HG03025 (cell line): ENCODE measurements at regions not wholly inside any gene's neighbourhood (a gene's known extent, or its start where the extent isn't known, plus 50 kb on each side); places are given as distances from the start of the nearest gene placed in this dataset.
"Not testable (repeated sequence)": the region's sequence is repeated elsewhere in the genome, so short reads cannot be mapped to it uniquely, and the experiment has no call there.

Experiments
- ATAC-seq: cut with Tn5 transposase; IDR thresholded peaks from one replicate; pipeline ENCODE4 v1.9.1; 2021; ENCODE audit warnings: mild to moderate bottlenecking, moderate library complexity; ENCODE audit not compliant: unreplicated experiment, low FRiP score

DNA sequence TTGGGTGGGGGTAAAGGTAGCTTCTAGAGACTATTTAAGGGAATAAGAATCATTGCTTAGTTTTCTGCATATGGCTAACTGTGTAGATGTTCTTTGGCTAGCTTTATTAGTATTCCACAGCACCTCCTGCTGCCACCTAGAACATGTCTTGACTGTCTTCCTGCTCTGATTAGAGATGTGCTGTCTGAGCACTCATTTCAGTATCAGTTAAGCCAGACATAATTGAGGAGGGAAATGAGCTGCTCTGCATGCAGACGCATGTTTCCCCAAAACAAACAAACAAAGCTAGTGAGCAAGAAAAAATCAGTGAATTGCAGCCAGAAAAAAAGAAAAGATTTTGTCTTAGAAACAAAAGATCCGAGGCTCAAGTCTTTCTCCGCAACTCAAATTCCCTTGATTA lies 402.2 kb downstream of the AASDHPPT start:
- no peak for ATAC-seq

DNA sequence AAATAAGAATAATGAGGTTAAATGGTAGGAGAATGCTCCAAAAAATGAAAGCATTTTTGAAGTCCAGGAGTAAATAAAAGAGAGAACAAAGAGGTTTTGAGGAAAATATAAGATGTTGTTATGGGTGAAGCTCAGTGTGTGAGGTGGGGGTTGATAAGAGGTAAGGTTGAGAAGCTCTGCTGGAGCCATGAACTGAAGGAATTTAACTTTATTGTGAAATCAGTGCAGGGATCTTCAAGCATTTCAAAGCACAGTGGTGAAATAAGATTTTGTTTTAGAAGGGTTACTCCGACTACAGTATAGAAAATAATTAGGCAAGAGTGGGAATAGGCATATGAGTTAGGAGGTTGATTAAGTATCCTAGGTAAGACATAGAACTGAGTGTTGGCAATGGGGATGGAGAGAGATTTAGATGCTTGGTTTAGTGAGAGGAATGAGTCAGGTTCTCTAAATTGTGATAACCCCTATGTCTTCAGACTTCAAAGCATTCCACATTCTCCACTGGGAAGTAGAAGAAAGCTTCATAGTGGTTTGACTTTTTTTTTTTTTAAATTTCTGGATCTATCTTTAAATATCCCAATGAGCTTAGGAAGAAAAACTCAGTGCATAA lies 403.2 kb downstream of the AASDHPPT start:
- ATAC-seq = no peak

DNA sequence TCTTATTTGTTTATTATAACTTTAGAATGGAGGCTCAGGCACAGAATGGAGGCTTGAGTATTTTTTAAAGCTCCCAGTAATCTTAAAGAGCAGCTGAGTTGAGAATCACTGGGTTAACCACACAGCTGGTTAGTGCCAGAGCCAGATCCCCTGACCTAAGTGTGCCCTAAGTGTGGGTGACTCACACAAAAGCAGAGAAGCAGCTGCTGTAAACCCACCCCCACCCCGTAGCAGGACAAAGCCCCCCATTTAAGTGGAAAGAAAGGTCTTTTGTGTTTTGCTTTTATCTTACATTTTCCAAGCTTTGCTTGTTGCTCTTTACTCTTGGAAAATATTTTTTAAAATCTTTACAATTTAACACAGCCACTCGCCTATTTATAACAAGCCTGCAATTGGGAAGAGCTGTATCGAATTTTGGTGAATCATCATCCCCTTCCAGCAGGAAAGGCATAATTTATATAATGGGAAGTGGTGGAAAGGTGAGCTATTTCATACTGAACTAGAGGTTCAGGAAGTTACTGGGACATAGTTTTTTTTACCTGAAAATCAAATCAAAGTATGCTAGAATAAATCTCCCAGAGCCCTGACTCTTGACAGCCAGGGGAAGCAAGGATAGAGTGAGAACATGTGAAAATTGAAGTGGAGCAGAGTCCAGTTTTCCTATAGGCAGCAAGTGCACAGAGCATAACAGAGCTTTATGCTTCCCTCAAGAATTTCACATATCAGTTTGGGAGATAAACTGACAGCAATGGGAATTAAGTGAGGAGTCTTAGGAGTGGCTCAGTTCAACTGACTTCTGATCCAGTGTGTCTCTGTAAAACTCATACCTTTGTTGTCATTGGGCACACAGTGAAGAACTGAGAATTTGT lies 405.7 kb downstream of the AASDHPPT start:
- no peak for ATAC-seq

DNA sequence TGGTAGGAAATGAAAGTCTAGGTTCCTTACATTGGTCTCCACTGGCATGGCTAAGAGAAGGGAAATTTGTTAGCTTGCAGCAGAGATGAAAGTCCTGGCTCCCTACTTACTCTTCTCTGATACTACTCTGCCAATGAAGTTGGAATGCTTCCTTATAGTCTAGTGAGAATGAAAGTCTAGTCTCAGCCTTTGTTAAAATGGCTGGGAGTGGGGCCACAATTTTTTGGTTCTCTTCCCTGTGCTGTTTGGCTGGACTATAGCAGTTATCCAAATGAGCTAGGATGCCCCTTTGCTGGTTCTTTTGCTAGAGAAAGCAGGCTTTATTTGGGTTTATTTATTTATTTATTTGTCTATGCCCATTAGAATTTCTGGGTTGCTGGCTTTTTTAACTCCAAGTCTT lies 414.3 kb downstream of the AASDHPPT start:
- ATAC-seq = no peak

DNA sequence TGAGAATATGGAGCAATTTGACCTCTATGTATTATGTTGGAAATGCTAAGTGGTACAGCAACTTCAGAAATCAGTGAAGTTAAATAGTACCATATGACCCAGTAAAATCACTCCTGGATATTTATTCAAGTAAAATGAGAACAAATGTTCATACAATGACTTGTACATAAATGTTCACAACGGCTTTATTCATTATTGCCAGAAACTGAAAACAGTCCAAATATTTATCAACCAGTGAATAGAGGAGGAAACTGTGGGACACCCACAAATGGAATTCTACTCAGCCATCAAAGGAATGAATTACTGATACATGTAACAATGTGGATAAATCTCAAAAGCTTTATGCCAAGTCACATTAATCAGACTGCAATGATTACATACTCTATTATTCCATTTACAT lies 416.3 kb downstream of the AASDHPPT start:
- no peak for ATAC-seq

DNA sequence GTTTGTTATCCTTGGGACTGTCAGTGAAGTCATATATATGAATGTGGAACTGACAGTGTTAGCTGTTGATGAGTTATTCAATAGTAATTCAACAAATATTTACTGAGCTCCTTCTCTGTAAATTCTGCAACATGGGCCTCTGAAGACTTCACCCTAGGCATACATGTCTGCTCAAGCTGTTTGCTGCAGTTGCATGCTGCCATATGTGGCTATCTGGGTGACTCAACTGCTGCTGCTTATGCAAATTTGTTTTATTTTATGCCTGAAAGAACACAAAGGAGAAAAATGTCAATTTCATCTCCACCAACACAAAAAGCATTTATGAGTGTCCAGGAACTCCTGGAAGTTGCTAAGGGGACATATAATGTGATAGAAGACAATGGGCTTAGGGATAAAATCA lies 417.6 kb downstream of the AASDHPPT start:
- no peak for ATAC-seq

DNA sequence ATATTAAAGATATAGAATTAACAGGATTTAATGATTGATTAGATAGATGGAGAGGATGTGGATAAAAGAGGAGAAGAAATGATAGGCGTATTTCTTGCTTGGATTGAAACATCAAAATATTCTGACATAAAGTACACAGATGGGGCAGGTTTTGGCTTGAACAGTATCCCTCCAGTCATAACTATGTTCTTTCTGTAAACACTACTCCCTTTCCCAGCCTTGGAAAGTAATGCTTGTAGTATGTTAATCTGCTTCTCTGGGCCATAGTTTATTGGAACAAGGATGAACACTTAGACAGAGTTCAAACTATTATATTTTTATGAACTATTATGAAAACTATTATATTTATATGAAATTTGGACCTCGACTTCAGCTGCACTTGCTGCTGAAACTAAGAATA lies 419.2 kb downstream of the AASDHPPT start:
- no peak for ATAC-seq

DNA sequence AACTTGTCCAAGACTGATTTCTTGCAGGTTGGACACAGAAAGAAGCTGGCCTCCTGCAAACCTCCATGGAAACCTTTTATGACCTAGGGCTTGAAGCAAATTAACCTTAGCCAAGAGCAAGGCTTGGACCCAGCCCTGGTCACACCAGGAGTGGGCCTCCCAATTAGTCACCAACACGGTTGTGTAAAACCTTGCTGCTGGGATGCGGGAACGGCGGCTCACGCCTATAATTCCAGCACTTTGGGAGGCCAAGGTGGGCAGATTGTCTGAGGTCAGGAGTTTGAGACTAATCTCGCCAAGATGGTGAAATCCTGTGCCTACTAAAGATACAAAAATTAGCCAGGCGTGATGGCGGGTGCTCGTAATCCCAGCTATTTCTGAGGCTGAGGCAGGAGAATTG lies 419.9 kb downstream of the AASDHPPT start:
- ATAC-seq = no peak

DNA sequence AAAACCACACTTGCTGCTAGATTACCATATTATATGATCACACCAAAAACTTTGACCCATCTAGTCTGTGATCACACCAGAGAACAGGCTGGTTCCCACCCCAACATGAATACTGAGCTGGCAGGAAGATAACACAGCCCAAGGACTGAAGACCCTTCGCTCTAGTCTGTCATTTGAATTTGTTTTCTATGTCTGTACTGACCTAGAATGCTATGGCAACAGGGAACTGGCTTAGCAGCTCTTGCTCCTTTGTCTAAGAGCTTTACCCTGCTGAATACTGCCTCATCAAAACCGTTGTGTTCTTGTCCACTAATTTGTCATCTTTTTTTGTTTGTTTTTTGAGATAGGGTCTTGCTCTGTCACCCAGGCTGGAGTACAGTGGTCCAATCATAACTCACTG lies 420.4 kb downstream of the AASDHPPT start:
- no peak for ATAC-seq

DNA sequence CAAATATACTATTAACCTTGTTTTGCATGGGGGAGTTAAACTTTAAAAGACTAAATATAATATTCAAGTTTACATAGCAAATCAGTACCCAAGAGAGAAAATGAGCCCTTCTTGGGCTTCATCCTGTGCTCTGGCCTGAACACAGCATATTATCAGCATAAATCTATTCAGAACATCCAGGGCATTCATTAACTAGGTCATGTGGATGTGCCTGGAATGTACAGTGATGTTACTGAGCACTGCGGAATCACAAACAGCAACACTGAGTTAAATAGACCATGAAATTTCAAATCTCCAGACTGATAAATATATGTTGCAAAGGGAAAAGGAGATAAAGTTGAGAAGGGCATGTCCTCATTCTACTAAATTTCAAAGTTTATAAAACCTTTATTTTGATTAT lies 426.4 kb downstream of the AASDHPPT start:
- no peak for ATAC-seq

DNA sequence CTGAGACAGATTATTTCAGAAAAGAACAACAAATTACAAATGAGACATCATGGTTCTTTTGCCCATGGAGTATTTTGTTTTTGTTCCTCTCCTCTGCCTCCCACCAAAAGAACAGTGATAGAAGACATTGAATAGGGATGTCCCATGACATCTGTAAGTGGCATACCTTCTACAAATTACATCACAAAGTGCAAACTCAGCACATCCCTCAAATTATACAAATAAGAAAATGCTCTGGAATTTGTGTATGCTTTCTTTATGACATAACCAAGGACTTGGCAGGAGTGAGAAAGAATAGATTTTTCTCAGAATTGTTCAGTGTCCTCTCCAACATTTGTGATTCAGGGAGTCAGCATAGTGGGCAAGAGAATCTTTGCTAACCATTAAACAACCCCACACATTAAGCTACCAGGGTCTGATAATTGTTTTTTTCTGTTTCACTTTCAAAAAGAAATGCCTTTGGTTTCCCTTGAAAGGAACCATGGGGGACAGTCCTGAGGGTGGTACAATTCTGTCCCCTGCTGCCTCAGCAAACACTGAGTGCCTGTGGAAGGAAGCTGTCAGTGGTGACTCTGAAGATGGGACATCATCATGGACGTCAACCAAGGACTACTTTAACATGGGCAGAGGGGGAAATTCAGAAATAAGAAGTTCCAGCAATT lies 430.3 kb downstream of the AASDHPPT start:
- no peak for ATAC-seq

DNA sequence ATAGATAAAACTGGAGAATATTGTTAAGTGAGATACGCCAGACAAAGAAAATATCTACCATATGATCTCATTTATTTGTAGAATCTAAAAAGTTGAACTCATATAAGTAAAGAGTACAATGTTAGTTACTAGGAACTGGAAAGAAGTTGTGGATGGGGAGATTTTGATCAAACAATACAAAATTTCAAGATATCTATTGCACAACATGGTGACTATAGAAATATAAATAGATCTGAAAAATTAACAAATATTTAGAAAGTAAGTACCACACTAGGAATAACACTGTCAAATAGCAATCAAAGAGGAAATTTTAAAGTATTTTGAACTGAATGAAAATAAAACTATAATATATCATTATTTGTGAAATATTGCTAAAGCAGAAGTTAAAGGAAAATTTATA lies 437.2 kb downstream of the AASDHPPT start:
- no peak for ATAC-seq

DNA sequence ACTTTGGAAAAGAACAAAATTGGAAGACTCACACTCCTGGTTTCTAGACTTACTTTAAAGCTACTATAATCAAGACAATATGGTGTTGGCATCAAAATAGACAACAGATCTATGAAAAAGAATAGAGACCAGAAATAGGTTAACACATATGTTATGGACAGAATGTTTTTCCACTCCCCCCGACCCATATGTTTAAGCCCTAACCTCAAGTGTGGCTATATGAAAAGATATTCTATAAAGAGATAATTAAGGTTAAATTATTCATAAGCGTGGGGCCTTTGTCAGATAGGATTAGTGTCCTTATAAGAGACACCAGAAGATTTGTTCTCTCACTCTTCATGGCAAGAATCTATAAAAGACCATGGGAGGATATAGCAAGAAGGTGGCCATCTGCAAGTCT lies 440.0 kb downstream of the AASDHPPT start:
- ATAC-seq = no peak

DNA sequence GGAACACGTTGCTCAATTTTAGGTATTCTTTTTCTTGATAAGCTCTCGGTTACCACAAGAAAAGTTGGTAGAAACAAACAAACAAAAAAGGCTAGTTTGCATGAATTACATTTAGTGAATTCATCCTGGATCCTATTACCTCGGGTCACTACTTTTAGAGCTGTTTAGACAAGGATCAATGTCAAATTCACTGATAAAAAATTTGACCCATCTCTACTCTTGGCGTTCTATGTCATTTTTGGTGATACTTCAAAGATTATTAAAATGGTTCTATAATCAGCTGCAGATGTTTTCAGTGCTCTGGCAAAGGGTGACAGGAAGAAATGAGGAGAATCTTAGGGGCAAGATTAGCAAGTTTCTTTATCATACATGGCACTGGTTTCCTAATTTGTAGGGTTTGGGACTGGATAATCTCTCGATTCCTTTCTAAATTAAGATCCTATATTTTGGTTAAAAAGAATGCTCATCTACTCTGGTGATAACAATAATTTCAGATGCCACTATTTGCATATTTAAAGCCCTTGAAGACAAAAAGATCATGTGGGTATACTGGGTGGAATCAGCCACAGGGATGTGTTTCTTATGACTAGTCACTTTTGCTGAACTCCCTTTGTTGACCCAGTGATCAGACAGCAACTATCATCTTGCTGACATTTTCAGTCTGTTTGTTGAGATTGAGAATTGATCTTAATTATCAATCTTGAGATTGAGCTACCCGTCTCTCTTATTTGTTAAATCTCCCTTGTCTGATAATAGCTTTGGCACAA lies 442.9 kb downstream of the AASDHPPT start:
- ATAC-seq = no peak

DNA sequence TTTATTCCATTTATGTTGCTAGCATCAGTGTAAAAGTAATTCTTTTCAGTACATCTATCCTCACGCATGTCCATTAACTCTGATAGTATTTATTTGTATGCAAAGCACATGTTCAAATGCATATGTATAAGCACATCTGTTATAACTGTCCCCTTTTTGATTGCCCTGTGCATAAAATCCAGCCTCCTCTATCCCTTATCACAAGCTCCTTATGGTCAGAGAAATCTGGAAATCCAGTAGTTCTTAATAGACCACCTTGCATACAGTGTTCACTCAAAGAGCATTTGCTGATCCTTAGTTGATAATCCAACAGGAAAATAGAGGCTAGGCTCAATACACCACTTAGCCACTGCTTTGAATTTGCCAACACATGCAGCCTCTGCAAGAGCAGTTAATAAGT lies 443.5 kb downstream of the AASDHPPT start:
- no peak for ATAC-seq

DNA sequence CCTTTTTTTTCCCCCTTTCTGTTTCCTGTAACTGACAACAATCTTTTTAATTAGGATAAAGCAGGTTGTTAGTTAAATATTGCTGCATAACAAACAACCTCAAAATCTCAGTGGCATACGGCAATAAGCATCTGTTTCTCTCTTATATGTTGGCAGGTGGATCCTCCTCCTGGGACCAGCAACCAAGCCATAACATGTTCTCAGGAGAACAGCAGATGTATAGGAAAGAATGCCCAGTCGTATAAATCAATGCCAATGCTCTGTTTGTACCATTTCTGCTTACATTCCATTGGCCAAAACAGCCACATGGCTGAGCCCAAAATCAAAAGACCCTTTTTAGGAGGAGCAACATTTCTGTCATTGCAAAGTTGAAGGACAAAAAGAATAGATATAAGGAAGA lies 445.7 kb downstream of the AASDHPPT start:
- no peak for ATAC-seq

DNA sequence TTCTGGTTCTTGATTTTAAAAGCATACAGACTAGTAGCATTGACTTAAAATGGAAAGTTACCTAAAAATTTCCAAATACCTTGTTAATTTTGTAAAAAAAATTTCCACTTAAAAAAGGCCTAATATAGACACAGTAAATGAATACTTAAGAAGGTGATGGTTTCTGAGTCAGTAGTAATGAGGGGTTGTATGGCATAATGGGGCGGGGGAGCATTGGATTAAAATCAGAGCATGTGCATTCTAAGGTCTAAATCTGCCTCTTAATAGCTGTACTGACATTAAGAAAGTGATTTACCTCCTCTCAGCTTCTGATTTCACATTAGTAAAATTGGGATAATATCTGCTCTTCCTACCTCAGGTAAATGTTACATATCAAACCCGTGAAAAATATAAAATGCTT lies 446.5 kb downstream of the AASDHPPT start:
- ATAC-seq = no peak

DNA sequence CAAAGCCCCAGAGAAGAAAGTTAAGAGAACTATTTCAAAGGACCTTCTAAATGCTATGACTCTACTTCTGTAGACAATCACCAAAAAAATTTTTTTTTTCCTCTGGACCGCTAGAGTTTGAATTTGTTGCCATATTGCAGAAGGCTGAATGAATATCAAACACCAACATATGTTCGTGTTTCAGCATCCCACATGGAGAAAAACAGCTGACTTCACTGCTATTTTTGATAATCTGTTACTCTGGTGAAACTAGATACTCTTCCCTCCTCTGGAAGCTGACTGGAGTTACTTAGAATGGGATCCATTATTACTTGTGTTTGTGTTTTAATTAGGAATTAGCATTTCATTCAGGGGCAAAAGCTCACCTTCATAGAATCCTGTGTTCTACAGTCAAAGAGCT lies 447.0 kb downstream of the AASDHPPT start:
- no peak for ATAC-seq

DNA sequence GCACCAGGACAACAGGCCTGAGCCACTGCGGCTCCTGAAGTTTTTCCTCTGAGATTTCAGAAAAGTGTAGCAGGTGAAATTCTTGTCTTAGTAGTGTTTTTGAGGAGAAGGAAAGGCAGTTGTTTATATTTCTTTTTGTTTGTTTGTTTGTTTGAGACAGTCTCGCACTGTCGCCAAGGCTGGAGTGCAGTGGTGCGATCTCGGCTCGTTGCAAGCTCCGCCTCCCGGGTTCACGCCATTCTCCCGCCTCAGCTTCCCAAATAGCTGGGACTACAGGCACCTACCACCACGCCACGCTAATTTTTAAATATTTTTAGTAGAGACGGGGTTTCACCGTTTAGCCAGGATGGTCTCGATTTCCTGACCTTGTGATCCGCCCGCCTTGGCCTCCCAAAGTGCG lies 454.2 kb downstream of the AASDHPPT start:
- ATAC-seq = not testable (repeated sequence)

DNA sequence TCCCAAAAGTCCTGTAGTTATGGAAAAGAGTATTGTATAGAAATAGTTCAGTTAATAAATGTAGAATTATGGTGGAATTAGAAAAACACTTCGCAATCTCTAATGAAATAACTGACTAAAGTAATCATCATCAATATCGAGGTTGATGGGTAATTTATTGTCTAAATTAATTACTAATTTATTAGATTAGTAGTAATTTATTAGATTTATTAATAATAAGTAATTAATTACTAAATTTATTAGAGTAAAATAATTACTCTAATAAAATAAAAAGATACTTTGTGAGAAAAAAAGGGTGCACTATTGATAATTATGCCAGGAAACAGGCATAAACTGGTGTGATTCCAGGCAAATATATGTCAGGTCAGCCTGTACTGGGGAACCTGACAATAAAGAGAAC lies 455.6 kb downstream of the AASDHPPT start:
- ATAC-seq = no peak

DNA sequence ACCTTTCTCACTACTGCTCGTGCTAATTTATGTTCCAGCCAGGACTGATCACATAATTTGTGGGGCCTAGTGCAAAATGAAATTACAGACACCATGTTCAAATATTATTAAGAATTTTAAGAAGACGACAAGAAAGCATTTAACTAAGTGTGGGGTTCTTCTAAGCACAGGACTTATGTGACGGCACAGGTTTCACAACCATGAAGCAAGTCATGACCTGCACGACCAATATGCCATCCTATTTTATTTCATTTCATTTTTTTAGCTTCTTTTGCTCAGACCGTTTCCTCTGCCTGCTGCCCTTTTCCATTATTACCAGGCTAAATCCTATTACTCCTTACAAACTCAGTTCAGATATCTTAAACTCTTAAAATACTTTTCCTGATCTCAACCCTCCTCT lies 462.5 kb downstream of the AASDHPPT start:
- ATAC-seq = no peak
